ENCODE measurements at regions not wholly inside any gene's neighbourhood (a gene's known extent, or its start where the extent isn't known, plus 50 kb on each side); places are given as distances from the start of the nearest gene placed in this dataset.

GRCh38 chr2:190119923-190120590 lies 57.5 kb upstream of the MSTN start:
- no peak for DNase-seq
- no peaks in the 10 kb centered on the region for H3K9me3 Mint-ChIP-seq
- H3K27me3 Mint-ChIP-seq: no peaks in the 10 kb centered on the region
- H3K4me3 Mint-ChIP-seq: peak overlapping the region; percentile 62
- H3K27ac Mint-ChIP-seq: no peak overlapping the region
- H3K4me1 Mint-ChIP-seq: peaks cover 9% of the 10 kb centered on the region
- no peaks in the 10 kb centered on the region for H3K36me3 Mint-ChIP-seq

GRCh38 chr2:190119257-190119656 lies 56.7 kb upstream of the MSTN start:
- no peaks in the 10 kb centered on the region for H3K36me3 Mint-ChIP-seq
- DNase-seq: peak; percentile 36
- H3K27me3 Mint-ChIP-seq: no peaks in the 10 kb centered on the region
- H3K4me3 Mint-ChIP-seq: peak overlapping the region; percentile 62
- H3K9me3 Mint-ChIP-seq: no peaks in the 10 kb centered on the region
- H3K27ac Mint-ChIP-seq: peak overlapping the region; percentile 36
- H3K4me1 Mint-ChIP-seq: peaks cover 9% of the 10 kb centered on the region

GRCh38 chr2:190117305-190117704 lies 54.8 kb upstream of the MSTN start:
- Mint-ChIP-seq H3K4me1 (peaks cover 9% of the 10 kb centered on the region), H3K27me3 (no peaks in the 10 kb centered on the region), H3K36me3 (no peaks in the 10 kb centered on the region), H3K4me3 (no peak overlapping the region), H3K27ac (no peak overlapping the region), H3K9me3 (no peaks in the 10 kb centered on the region)
- DNase-seq: no peak

GRCh38 chr2:190113000-190113399 lies 50.5 kb upstream of the MSTN start:
- Mint-ChIP-seq H3K4me1 (no peaks in the 10 kb centered on the region), H3K27me3 (no peaks in the 10 kb centered on the region), H3K27ac (no peak overlapping the region), H3K4me3 (no peak overlapping the region), H3K36me3 (no peaks in the 10 kb centered on the region), H3K9me3 (no peaks in the 10 kb centered on the region)
- no peak for DNase-seq

Data from activated naive CD8-positive, alpha-beta T cell treated with anti-CD3 and anti-CD28 coated beads for 36 hours (primary cell).